Peyer's patch (tissue), 4 donors: ENCODE measurements at regions not wholly inside any gene's neighbourhood (a gene's known extent, or its start where the extent isn't known, plus 50 kb on each side); places are given as distances from the start of the nearest gene placed in this dataset.
"Not testable (repeated sequence)": the region's sequence is repeated elsewhere in the genome, so short reads cannot be mapped to it uniquely, and the experiment has no call there.

Experiments
- POLR2A ChIP-seq, 2 donors: fragments of 450-650 bp; IDR thresholded peaks; one replicate each; pipeline ENCODE4 v1.5.1; 2017; ENCODE audit warnings: antibody characterized with exemption in 2 of 2, mild to moderate bottlenecking in 2 of 2, moderate library complexity in 2 of 2
- TF ChIP-seq, protein P1 (sequence below), 6 experiments: fragments of 450-650 bp in 4 of 6; fragments of 200-600 bp in 2 of 6; sonication (generic) in 1 of 6; IDR thresholded peaks; one replicate each; pipeline ENCODE4 v1.5.1; 2017 to 2019; ENCODE audit warnings: antibody characterized with exemption in 6 of 6, mild to moderate bottlenecking in 3 of 6, moderate library complexity in 1 of 6

DNA sequence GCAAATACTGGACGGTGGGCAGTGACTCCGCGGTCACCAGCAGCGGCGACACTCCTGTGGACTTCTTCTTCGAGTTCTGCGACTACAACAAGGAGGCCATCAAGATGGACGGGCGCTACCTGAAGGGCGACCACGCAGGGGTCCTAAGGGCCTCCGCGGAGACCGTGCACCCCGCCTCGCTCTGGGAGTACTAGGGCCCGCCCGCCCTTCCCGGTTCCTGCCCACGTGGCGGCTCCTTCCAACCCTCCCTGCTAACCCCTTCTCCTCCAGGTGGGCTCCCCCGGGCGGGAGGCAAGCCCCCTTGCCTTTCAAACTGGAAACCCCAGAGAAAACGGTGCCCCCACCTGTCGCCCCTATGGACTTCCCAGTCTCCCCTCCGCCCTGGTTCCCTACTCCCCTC, 58.1 kb upstream of the GOLGA8A start:
- TF ChIP-seq, protein P1, sequence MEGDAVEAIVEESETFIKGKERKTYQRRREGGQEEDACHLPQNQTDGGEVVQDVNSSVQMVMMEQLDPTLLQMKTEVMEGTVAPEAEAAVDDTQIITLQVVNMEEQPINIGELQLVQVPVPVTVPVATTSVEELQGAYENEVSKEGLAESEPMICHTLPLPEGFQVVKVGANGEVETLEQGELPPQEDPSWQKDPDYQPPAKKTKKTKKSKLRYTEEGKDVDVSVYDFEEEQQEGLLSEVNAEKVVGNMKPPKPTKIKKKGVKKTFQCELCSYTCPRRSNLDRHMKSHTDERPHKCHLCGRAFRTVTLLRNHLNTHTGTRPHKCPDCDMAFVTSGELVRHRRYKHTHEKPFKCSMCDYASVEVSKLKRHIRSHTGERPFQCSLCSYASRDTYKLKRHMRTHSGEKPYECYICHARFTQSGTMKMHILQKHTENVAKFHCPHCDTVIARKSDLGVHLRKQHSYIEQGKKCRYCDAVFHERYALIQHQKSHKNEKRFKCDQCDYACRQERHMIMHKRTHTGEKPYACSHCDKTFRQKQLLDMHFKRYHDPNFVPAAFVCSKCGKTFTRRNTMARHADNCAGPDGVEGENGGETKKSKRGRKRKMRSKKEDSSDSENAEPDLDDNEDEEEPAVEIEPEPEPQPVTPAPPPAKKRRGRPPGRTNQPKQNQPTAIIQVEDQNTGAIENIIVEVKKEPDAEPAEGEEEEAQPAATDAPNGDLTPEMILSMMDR (IDR thresholded peaks at IDR 0.05): not testable (repeated sequence)
- TF ChIP-seq POLR2A (IDR thresholded peaks at IDR 0.05): not testable (repeated sequence)
